OCI-LY7 (cell line): ENCODE measurements at regions not wholly inside any gene's neighbourhood (a gene's known extent, or its start where the extent isn't known, plus 50 kb on each side); places are given as distances from the start of the nearest gene placed in this dataset.

Experiments used
- BruUV-seq: library from RNA; stranded (reverse); fragments of 400-500 nt; replicated peaks from 2 replicates; lab custom pipeline; 2021; lab: Mats Ljungman, UMichigan
- CTCF ChIA-PET: fragments of 300-600 bp; sonication (Branson Sonifier 250); formaldehyde crosslinking; loops from one replicate; lab custom pipeline; 2022; ENCODE audit warnings: antibody characterized with exemption; ENCODE audit not compliant: unreplicated experiment; lab: Charles Lee
- POLR2A ChIA-PET: fragments of 300-600 bp; sonication (Branson Sonifier 250); formaldehyde crosslinking; loops from one replicate; lab custom pipeline; 2022; ENCODE audit warnings: antibody characterized with exemption; lab: Charles Lee
- DNase-seq: peaks from one replicate; pipeline ENCODE4 v3.0.0-alpha.2; 2015; ENCODE audit warnings: low spot score
- H2AFZ ChIP-seq: fragments of 200-600 bp; sonication (generic), shearing (Covaris generic); 2 replicates; pipeline ENCODE4 v1.6.1; 2014; ENCODE audit warnings: mild to moderate bottlenecking, antibody characterized with exemption, low read length, moderate library complexity
- H3K27ac ChIP-seq: fragments of 200-600 bp; sonication (generic); 2 replicates; pipeline ENCODE4 v1.5.1; 2014; ENCODE audit warnings: mixed run types, low read depth, mild to moderate bottlenecking, moderate library complexity, low read length, inconsistent platforms; ENCODE audit not compliant: poor library complexity, severe bottlenecking
- H3K36me3 ChIP-seq: fragments of 200-600 bp; sonication (generic); 2 replicates; pipeline ENCODE4 v1.6.1; 2014; ENCODE audit warnings: mild to moderate bottlenecking, antibody characterized with exemption, low read length, moderate library complexity, mixed read lengths; ENCODE audit not compliant: insufficient read depth
- H3K4me1 ChIP-seq: fragments of 200-600 bp; sonication (generic); 2 replicates; pipeline ENCODE4 v1.5.1; 2014; ENCODE audit warnings: mild to moderate bottlenecking, low read length; ENCODE audit not compliant: insufficient read depth, poor library complexity, severe bottlenecking
- H3K4me2 ChIP-seq: fragments of 200-600 bp; sonication (generic); 2 replicates; pipeline ENCODE4 v1.6.1; 2014; ENCODE audit warnings: mild to moderate bottlenecking, low read length
- H3K4me3 ChIP-seq: fragments of 200-600 bp; sonication (generic); 2 replicates; pipeline ENCODE4 v1.5.1; 2014; ENCODE audit warnings: mild to moderate bottlenecking, low read depth, low read length; ENCODE audit not compliant: poor library complexity, severe bottlenecking
- H3K79me2 ChIP-seq: fragments of 200-600 bp; sonication (generic); 2 replicates; pipeline ENCODE4 v1.6.1; 2016; ENCODE audit warnings: low read depth, mild to moderate bottlenecking, low read length, moderate library complexity, mixed read lengths; ENCODE audit not compliant: insufficient read depth
- H3K9me2 ChIP-seq: fragments of 200-600 bp; sonication (generic); 2 replicates; pipeline ENCODE4 v1.6.1; 2016; ENCODE audit warnings: mild to moderate bottlenecking, low read length, mixed read lengths; ENCODE audit not compliant: insufficient read depth
- H3K9me3 ChIP-seq: fragments of 200-600 bp; sonication (generic); 2 replicates; pipeline ENCODE4 v1.6.1; 2014; ENCODE audit warnings: mild to moderate bottlenecking, mixed run types, low read length, mixed read lengths
- H4K20me1 ChIP-seq: fragments of 200-600 bp; sonication (generic); 2 replicates; pipeline ENCODE4 v1.6.1; 2014; ENCODE audit warnings: mild to moderate bottlenecking, antibody characterized with exemption, low read length, moderate library complexity, mixed read lengths; ENCODE audit not compliant: insufficient read depth
- EZH2phosphoT487 ChIP-seq: fragments of 200-600 bp; sonication (generic); IDR thresholded peaks from 2 replicates; pipeline ENCODE4 v1.6.1; 2018; ENCODE audit warnings: low read depth, borderline replicate concordance, mild to moderate bottlenecking, mixed run types, antibody characterized with exemption, low read length, moderate library complexity, mixed read lengths
- intact Hi-C: fragments of 100-400 bp; cut with micrococcal nuclease; formaldehyde crosslinking; loops from one replicate; pipeline ENCODE4 v1.10.0; 2022; ENCODE audit not compliant: unreplicated experiment
- TF ChIP-seq, protein P1 (sequence below): fragments of 200-600 bp; sonication (generic); conservative IDR thresholded peaks from 2 replicates; pipeline ENCODE4 v1.5.1; 2014; ENCODE audit warnings: mild to moderate bottlenecking, antibody characterized with exemption, low read length, moderate library complexity, mixed read lengths

DNA sequence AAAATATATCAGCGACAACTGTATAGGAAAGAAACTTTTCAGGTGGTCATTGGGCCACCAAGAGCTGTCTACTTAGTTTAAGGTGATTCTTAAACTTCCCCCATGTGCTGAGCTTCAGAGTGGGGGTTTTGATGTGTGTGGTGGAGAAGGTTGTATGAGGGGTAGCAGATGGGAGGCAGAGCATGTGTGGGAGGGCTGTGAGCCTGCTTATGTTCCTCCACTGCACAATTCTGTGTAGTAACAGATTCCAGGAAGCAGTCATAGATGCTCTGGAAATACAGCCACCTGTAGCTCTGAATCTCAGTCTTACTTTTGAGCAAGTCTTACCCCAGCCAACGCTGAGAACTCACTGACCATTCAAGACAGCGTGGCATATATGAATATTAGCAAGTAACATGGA lies 95.3 kb upstream of the SPATA13 start:
- Histone ChIP-seq H3K9me2 (no peaks in the 10 kb centered on the region), H3K4me1 (no peaks in the 10 kb centered on the region), H3K4me2 (no peak overlapping the region), H3K36me3 (no peaks in the 10 kb centered on the region), H4K20me1 (no peaks in the 10 kb centered on the region), H3K27ac (no peak overlapping the region), H3K79me2 (no peaks in the 10 kb centered on the region), H3K9me3 (no peaks in the 10 kb centered on the region), H2AFZ (no peak overlapping the region), H3K4me3 (no peak overlapping the region)
- CTCF ChIA-PET, result no interaction called here
- POLR2A ChIA-PET, result interaction anchor here (0.5 to 1.0 kb wide), 4 partner anchors 31 to 169 kb away, joined by 3 to 4 read pairs (median 4); no protein-coding TSS in a partner anchor
- intact Hi-C loops, result no loop called here
- no TSS peak for BruUV-seq
- TF ChIP-seq EZH2phosphoT487, result no peak
- TF ChIP-seq, protein P1, sequence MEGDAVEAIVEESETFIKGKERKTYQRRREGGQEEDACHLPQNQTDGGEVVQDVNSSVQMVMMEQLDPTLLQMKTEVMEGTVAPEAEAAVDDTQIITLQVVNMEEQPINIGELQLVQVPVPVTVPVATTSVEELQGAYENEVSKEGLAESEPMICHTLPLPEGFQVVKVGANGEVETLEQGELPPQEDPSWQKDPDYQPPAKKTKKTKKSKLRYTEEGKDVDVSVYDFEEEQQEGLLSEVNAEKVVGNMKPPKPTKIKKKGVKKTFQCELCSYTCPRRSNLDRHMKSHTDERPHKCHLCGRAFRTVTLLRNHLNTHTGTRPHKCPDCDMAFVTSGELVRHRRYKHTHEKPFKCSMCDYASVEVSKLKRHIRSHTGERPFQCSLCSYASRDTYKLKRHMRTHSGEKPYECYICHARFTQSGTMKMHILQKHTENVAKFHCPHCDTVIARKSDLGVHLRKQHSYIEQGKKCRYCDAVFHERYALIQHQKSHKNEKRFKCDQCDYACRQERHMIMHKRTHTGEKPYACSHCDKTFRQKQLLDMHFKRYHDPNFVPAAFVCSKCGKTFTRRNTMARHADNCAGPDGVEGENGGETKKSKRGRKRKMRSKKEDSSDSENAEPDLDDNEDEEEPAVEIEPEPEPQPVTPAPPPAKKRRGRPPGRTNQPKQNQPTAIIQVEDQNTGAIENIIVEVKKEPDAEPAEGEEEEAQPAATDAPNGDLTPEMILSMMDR, result no peak
- no peak for DNase-seq

DNA sequence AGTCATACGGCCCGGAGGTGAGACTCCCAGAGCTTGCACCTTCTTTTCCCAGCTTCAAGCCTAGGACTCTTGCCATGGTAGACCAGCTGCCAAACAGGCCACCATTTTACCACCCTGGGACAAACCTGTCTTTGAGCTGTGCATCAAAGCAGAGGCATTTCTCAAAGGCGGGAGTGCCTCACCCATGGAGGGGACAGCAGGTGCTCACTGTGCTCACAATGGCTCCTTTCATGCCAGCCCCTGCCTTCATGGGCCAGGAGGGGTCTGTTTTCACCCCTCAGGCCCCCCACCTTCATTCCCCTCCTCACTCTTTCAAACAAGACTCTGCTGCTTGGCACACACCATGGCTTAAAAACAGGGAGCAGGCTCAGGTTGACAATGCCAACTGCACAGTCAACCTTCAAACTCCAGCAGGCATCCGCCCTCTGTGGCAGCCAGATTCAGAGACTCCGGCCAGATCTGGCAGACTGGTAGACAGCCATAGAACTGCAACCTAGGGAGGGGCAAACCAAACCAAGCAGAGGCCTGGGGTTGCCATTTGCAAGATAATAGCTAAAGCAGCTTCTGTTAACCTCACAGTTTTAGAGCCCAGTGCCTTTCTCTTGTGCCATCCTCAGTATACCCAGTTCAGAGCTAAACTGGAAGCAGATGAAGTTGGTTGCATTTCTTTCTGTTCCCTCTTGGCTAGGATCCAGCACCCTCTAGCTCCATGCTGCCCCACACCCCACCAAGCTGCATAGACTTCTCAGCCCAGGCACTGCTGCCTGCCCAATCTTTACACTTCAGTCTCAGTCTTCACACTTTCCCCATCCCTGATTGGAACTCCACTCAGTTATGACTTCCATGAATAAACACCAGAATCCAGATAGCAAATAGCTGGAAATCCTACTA lies 93.9 kb upstream of the SPATA13 start:
- no TSS peak for BruUV-seq
- Histone ChIP-seq H3K79me2 (no peaks in the 10 kb centered on the region), H3K4me3 (no peak overlapping the region), H3K4me2 (no peak overlapping the region), H3K27ac (no peak overlapping the region), H3K4me1 (no peaks in the 10 kb centered on the region), H3K9me3 (no peaks in the 10 kb centered on the region), H4K20me1 (no peaks in the 10 kb centered on the region), H3K9me2 (no peaks in the 10 kb centered on the region), H2AFZ (no peak overlapping the region), H3K36me3 (no peaks in the 10 kb centered on the region)
- DNase-seq, result no peak
- intact Hi-C loops, result no loop called here
- ChIA-PET POLR2A (interaction anchor here (0.6 to 0.9 kb wide), 2 partner anchors 168 to 677 kb away, joined by 3 read pairs; no protein-coding TSS in a partner anchor), CTCF (interaction anchor here (1.0 kb wide), 1 partner anchor 88 kb away, joined by 3 read pairs; no protein-coding TSS in a partner anchor)
- no peak for TF ChIP-seq EZH2phosphoT487
- TF ChIP-seq, protein P1, result no peak

DNA sequence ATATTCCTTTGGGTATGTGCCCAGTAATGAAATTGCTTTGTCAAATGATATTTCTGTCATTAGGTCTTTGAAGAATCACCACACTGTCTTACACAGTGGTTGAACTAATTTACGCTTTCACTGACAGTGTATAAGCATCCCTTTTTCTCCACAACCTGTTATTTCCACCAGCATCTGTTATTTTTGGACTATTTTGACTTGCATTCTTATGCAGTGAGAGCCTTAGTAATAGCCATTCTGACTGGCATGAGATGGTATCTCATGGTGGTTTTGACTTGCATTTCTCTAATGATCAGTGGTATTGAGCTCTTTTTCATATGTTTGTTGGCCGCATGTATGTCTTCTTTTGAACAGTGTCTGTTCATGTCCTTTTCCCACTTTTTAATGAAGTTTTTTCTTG lies 92.0 kb upstream of the SPATA13 start:
- CTCF ChIA-PET, result no interaction called here
- no peaks in the 10 kb centered on the region for H3K4me1 ChIP-seq
- no peak for DNase-seq
- H3K27ac ChIP-seq, result no peak overlapping the region
- no peak overlapping the region for H3K4me3 ChIP-seq
- no peak overlapping the region for H2AFZ ChIP-seq
- intact Hi-C loops, result no loop called here
- no TSS peak for BruUV-seq
- no peak for TF ChIP-seq EZH2phosphoT487
- POLR2A ChIA-PET, result no interaction called here
- H4K20me1 ChIP-seq, result no peaks in the 10 kb centered on the region
- H3K36me3 ChIP-seq, result no peaks in the 10 kb centered on the region
- no peak overlapping the region for H3K4me2 ChIP-seq
- H3K79me2 ChIP-seq, result no peaks in the 10 kb centered on the region
- no peaks in the 10 kb centered on the region for H3K9me2 ChIP-seq
- no peaks in the 10 kb centered on the region for H3K9me3 ChIP-seq
